BLaER1 treated with 17β-estradiol and CSF1 and Interleukin-3, amounts not matched to agents 10 nM and 100 nM (cell line): ENCODE measurements at regions not wholly inside any gene's neighbourhood (a gene's known extent, or its start where the extent isn't known, plus 50 kb on each side); places are given as distances from the start of the nearest gene placed in this dataset.
"Not testable (repeated sequence)": the region's sequence is repeated elsewhere in the genome, so short reads cannot be mapped to it uniquely, and the experiment has no call there.

Source experiments
- H3K27ac ChIP-seq, 11 experiments: shearing (Covaris generic); formaldehyde crosslinking; 2 replicates each; pipeline ENCODE4 v1.8.1; 2022
- H3K27me3 ChIP-seq, 11 experiments: shearing (Covaris generic); formaldehyde crosslinking; 2 replicates each; pipeline ENCODE4 v1.8.1; 2022
- H3K36me3 ChIP-seq, 11 experiments: shearing (Covaris generic); formaldehyde crosslinking; 2 replicates each; pipeline ENCODE4 v1.8.1; 2022
- H3K4me1 ChIP-seq, 10 experiments: shearing (Covaris generic); formaldehyde crosslinking; 2 replicates each; pipeline ENCODE4 v1.8.1; 2022
- H3K4me2 ChIP-seq, 11 experiments: shearing (Covaris generic); formaldehyde crosslinking; 2 replicates each; pipeline ENCODE4 v1.8.1; 2022
- H3K4me3 ChIP-seq, 10 experiments: shearing (Covaris generic); formaldehyde crosslinking; 2 replicates each; pipeline ENCODE4 v1.8.1; 2022
- H3K9ac ChIP-seq, 11 experiments: shearing (Covaris generic); formaldehyde crosslinking; 2 replicates each; pipeline ENCODE4 v1.8.1; 2022
- H3K9me3 ChIP-seq, 11 experiments: shearing (Covaris generic); formaldehyde crosslinking; replicated peaks in 1 of 11; 2 replicates each; pipeline ENCODE4 v1.8.1; 2022
- H4K20me1 ChIP-seq, 11 experiments: shearing (Covaris generic); formaldehyde crosslinking; 2 replicates each; pipeline ENCODE4 v1.8.1; 2022
- Cebpa-rat ChIP-seq, 11 experiments: shearing (Covaris generic); IDR thresholded peaks; 2 replicates each; pipeline ENCODE4 v1.8.1; 2022

DNA sequence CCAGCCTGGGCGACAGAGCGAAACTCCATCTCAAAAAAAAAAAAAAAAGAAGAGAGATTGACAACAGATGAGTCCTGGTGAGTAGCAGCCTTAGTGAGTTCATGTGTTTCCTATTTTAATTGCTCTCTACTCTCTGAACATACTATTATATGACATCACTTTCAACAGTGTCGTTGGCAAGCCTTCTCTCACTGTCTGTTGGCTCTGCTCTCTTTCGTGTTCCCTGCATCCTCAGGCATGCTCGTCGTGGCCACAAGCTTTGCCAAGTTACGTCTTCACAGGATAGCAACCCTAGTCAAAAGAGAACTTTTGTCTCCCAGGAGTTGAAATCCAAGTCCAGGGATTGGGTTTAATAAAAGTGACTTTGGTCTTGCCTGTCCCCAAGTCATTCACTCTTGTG, 117.1 kb upstream of the EGFL6 start:
- peaks cover 51 to 92% (median 90%) of the 10 kb centered on the region in 11 experiments for H3K27me3 ChIP-seq
- no peak overlapping the region for H3K9ac ChIP-seq
- H3K4me3 ChIP-seq: no peak overlapping the region
- peaks cover 0 to 10% (median 0%) of the 10 kb centered on the region in 10 experiments; a peak in 3 of 20 replicates for H3K4me1 ChIP-seq
- H4K20me1 ChIP-seq: no peaks in the 10 kb centered on the region
- no peaks in the 10 kb centered on the region for H3K36me3 ChIP-seq
- H3K9me3 ChIP-seq: peaks cover 0 to 25% (median 12%) of the 10 kb centered on the region in 11 experiments; a peak in 17 of 22 replicates
- TF ChIP-seq Cebpa-rat (IDR thresholded peaks at IDR 0.05): no peak
- peak overlapping the region in 2 of 11 experiments; percentile 2 to 37; a peak in 3 of 22 replicates for H3K4me2 ChIP-seq
- H3K27ac ChIP-seq: no peak overlapping the region

DNA sequence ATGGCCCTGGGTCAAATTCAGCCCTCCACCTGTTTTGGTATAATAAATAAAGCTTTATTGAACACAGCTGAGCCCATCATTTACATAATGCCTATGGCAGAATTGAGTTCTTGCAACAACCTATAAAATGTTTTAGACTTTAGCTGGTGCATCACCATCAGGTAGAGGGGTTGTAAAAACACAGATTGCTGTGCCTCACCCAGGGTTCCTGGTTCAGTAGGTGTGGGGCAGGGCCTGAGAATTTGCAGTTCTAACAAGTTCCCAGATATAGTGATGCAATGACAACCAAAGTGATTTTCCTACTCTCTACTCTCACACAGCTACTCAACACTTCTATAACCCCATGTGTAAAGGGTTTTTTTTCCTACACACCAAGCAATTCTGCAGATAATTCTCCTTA, 120.0 kb upstream of the EGFL6 start:
- Histone ChIP-seq H3K4me1 (peaks cover 0 to 10% (median 0%) of the 10 kb centered on the region in 10 experiments; a peak in 3 of 20 replicates), H3K9ac (no peak overlapping the region), H3K4me3 (no peak overlapping the region), H3K27me3 (peaks cover 49 to 90% (median 86%) of the 10 kb centered on the region in 11 experiments), H3K27ac (no peak overlapping the region), H3K9me3 (peaks cover 0 to 29% (median 21%) of the 10 kb centered on the region in 11 experiments; a peak in 19 of 22 replicates), H3K4me2 (no peak overlapping the region), H4K20me1 (no peaks in the 10 kb centered on the region), H3K36me3 (no peaks in the 10 kb centered on the region)
- TF ChIP-seq Cebpa-rat (IDR thresholded peaks at IDR 0.05): no peak

DNA sequence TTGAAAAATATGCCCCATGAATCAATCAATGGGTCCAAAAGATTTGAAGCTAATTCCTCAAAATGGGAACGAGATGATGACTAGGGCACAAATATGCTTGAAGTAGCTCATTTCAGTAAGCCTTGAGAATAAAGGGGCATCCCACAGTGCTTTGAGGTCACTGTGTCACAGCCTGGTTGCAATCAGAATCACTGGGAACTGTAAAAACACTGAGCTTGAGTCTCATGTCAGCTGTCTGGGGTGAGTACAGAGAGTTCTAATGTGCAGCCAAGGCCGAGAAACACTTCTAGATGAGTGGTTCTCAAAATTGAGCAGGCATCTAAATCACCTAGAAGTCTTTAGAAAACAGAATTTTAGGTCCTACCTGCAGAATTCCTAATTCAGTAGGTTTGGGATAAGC, 120.5 kb upstream of the EGFL6 start:
- no peak for TF ChIP-seq Cebpa-rat (IDR thresholded peaks at IDR 0.05)
- Histone ChIP-seq H3K4me1 (peaks cover 0 to 10% (median 0%) of the 10 kb centered on the region in 10 experiments; a peak in 3 of 20 replicates), H3K4me3 (no peak overlapping the region), H3K4me2 (no peak overlapping the region), H3K9ac (no peak overlapping the region), H3K27me3 (peaks cover 53 to 92% (median 89%) of the 10 kb centered on the region in 11 experiments), H4K20me1 (no peaks in the 10 kb centered on the region), H3K36me3 (no peaks in the 10 kb centered on the region), H3K27ac (no peak overlapping the region), H3K9me3 (peaks cover 0 to 34% (median 26%) of the 10 kb centered on the region in 11 experiments; a peak in 19 of 22 replicates)

DNA sequence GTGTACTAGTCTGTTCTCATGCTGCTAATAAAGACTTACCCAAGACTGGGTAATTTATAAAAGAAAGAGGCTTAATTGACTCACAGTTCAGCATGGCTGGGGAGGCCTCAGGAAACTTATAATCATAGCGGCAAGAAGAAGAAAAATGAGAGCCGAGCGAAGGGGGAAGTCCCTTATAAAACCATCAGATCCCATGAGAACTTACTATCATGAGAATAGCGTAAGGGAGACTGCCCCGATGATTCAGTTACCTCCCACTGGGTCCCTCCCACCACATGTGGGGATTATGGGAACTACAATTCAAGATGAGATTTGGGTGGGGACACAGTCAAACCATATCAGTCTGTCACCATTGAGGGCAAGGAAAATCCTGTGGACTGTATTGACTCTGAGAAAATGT, 121.8 kb upstream of the ATXN3L start:
- H3K4me2 ChIP-seq, H3K36me3 ChIP-seq, H4K20me1 ChIP-seq, H3K4me1 ChIP-seq, H3K27ac ChIP-seq, H3K4me3 ChIP-seq, H3K9ac ChIP-seq: not testable (repeated sequence)
- Histone ChIP-seq H3K27me3 (peaks cover 62 to 95% (median 92%) of the 10 kb centered on the region in 11 experiments), H3K9me3 (peaks cover 0 to 42% (median 21%) of the 10 kb centered on the region in 11 experiments; a peak in 17 of 22 replicates)

DNA sequence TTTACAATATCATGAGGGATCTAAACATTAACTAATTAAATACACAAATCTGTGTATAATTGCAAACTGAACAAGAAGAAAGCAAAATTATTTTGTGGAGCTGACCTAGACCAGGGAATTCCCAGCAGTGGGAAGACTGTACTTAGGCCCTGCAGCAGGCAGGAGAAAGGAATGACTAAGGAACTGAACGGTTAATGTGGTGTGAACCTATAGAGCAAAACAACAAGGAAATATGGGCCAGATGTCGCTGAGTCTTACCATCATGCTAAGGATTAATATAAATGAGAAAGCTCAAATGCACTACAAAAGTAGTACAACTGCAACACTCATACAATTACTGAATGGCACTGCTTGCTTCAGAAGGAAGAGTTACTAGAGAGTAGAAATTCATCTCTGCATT, 120.3 kb upstream of the ATXN3L start:
- TF ChIP-seq Cebpa-rat (IDR thresholded peaks at IDR 0.05): no peak
- Histone ChIP-seq H3K4me2 (no peak overlapping the region), H3K27ac (no peak overlapping the region)

DNA sequence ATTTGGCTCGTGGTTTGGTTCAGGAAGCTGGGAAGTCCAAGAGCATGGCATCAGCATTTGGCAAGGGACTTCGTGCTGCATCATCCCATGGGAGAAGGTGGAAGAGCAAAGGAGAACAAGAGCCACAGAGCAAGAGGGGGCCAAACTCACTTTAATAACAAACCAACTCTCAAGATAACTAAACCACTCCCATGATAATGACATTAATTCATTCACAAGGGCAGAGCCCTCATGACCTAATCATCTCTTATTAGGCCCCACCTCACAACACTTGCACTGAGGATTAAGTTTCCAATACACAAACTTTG, 113.4 kb upstream of the ATXN3L start:
- Histone ChIP-seq H3K27me3 (peaks cover 75 to 99% (median 94%) of the 10 kb centered on the region in 11 experiments), H4K20me1 (no peaks in the 10 kb centered on the region; a peak in 1 of 22 replicates), H3K4me1 (peaks cover 0 to 24% (median 6%) of the 10 kb centered on the region in 10 experiments; a peak in 12 of 20 replicates), H3K9ac (no peak overlapping the region), H3K36me3 (no peaks in the 10 kb centered on the region), H3K27ac (peak overlapping the region in 1 of 11 experiments; percentile 38; a peak in 2 of 22 replicates), H3K4me3 (no peak overlapping the region), H3K9me3 (peaks cover 0 to 10% (median 0%) of the 10 kb centered on the region in 11 experiments; a peak in 1 of 22 replicates), H3K4me2 (no peak overlapping the region)
- TF ChIP-seq Cebpa-rat (IDR thresholded peaks at IDR 0.05): no peak

More for the DNA sequence above, 120.3 kb upstream of the ATXN3L start:
- Histone ChIP-seq H3K9ac (no peak overlapping the region), H3K9me3 (peaks cover 0 to 38% (median 21%) of the 10 kb centered on the region in 11 experiments; a peak in 17 of 22 replicates), H4K20me1 (no peaks in the 10 kb centered on the region), H3K27me3 (peaks cover 74 to 98% (median 95%) of the 10 kb centered on the region in 11 experiments), H3K4me1 (no peaks in the 10 kb centered on the region), H3K4me3 (no peak overlapping the region), H3K36me3 (no peaks in the 10 kb centered on the region)

DNA sequence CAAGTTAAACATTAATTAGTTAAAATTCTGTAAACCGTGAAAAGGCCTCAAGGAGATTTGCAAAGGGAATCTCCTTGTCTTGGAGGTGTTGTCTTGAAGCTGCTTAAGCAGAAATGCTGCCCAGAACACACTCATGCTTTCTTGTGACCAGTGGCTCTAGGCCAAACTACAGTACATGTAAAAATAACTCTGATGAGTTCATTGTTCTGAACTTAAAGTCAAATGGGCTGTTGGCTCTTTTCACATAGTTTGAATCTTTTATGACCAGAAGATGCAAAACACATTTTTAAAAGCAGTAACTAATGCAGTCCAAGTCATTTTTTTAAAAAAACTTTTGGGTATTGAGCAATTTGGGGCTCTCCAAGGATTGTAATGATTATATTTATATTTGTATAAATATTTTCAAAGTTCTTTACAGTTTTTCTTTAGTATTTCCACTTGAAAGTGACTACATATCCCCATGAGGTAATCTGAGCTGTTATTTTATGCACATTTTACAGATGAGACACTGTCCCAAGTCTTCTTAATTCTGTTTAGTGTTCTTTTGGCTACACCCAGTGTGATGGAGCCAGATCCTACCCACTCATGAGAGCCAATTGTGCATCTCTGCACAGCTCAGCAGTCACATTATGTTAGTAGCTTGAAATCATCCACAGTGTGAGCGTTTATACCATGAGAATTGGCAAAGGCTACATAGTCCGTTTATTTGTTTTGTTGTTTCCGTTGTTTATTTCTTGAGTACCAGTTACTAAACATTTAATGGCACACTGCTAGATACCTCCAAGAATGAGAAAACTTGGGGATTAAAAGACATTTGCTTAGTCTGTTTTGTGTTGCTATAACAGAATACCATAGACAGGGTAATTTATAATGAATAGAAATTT, 112.8 kb upstream of the ATXN3L start:
- H4K20me1 ChIP-seq: no peaks in the 10 kb centered on the region; a peak in 1 of 22 replicates
- H3K27me3 ChIP-seq: peaks cover 77 to 99% (median 97%) of the 10 kb centered on the region in 11 experiments
- peaks cover 0 to 10% (median 0%) of the 10 kb centered on the region in 11 experiments; a peak in 1 of 22 replicates for H3K9me3 ChIP-seq
- H3K4me2 ChIP-seq: peak overlapping the region in 1 of 11 experiments; percentile 5; a peak in 3 of 22 replicates
- H3K4me1 ChIP-seq: peaks cover 0 to 30% (median 8%) of the 10 kb centered on the region in 10 experiments; a peak in 12 of 20 replicates
- H3K36me3 ChIP-seq: no peaks in the 10 kb centered on the region
- peak overlapping the region in 1 of 11 experiments; percentile 52; a peak in 3 of 22 replicates for H3K27ac ChIP-seq
- H3K4me3 ChIP-seq: no peak overlapping the region
- H3K9ac ChIP-seq: no peak overlapping the region
- no peak for TF ChIP-seq Cebpa-rat (IDR thresholded peaks at IDR 0.05)

DNA sequence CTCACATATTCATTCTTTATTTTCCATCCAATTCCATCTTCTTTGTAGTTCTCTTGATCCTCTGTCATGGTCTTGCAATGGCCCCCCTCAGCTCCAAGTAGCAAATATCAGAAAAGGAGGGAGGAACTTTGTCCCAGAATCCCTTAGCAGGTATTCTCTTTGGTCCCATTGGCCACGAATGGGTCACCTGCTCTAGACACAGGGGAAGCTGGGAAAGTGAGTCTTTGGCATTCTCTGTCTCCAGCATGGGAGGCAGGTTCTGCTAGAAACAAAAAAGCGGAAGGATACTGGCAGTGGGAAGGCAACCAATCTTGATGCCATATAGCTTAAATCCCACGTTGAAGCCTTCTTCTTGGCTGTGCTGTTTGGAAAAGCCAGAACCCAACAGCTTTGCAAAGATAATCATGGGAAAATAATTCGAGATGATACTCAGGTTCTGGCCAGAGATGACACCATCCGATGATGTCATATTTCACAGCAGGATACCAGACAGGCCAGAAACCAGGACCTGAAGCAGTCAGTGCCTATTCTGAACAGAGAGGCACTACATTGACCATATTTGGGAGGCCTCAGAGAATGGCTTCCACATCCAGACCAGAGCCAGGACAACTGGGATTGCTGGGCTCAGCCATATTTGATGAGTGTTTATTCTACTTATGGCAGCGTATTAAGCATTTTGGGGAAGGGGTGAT, 110.4 kb upstream of the ATXN3L start:
- Histone ChIP-seq H3K27me3 (peaks cover 69 to 97% (median 91%) of the 10 kb centered on the region in 11 experiments), H3K4me1 (peaks cover 0 to 35% (median 8%) of the 10 kb centered on the region in 10 experiments; a peak in 12 of 20 replicates), H3K4me3 (no peak overlapping the region), H3K9me3 (peaks cover 0 to 14% (median 4%) of the 10 kb centered on the region in 11 experiments; a peak in 14 of 22 replicates), H3K36me3 (no peaks in the 10 kb centered on the region), H3K9ac (no peak overlapping the region), H4K20me1 (no peaks in the 10 kb centered on the region; a peak in 1 of 22 replicates), H3K4me2 (no peak overlapping the region), H3K27ac (no peak overlapping the region)
- TF ChIP-seq Cebpa-rat (IDR thresholded peaks at IDR 0.05): no peak
